NCI-H1930 (cell line): ENCODE measurements at regions not wholly inside any gene's neighbourhood (a gene's known extent, or its start where the extent isn't known, plus 50 kb on each side); places are given as distances from the start of the nearest gene placed in this dataset.

Experiments used
- DNase-seq, 2 experiments: peaks; one replicate each; lab custom pipeline; 2025; lab: John Stamatoyannopoulos, UW

DNA sequence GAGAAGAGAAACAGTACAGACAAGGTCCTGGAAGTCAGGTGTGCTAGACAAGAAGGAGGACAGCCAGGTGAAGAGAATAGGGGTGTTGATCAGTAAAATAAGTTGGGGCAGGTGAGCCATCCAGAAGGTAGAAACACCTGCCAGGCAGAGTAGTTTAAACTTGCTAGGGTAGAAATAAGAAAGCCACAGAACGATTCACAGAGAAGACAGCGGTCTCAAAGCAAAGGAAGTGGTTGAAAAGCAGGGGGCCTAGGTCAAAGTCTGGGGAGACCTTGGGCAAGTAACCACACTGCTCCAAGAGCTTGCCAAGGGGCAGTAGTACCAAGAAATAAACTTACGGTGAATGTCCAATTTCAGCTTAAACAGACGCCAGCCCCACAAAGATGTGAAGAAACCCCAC lies 116.6 kb upstream of the PROX1 start:
- no peak for DNase-seq

- no peak for DNase-seq
Measured at GRCh38 chr1:213874789-213875188, 113.0 kb upstream of the PROX1 start.

- DNase-seq: no peak
Measured at GRCh38 chr1:213876531-213876930, 111.2 kb upstream of the PROX1 start.

DNA sequence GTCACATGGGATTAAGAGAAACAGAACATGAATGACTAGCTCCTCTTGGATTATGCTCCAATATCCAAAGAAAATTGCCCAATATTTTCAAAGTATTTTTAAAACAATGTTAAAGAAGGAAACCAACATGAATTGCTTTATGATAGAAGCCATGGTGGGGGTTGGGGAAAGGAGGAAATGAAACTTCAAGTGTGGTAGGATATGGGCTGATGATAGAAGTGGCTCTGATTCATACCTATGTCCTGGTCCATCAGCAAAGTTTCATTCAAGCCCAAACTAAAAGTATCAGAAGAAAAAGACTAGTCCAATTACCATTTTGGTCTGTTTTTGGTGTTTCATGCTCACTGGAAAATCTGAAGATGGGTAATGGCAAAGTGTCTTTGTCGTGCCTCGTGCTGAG lies 104.2 kb upstream of the PROX1 start:
- DNase-seq: no peak

- no peak for DNase-seq
Measured at GRCh38 chr1:213884402-213884801, 103.4 kb upstream of the PROX1 start.

DNA sequence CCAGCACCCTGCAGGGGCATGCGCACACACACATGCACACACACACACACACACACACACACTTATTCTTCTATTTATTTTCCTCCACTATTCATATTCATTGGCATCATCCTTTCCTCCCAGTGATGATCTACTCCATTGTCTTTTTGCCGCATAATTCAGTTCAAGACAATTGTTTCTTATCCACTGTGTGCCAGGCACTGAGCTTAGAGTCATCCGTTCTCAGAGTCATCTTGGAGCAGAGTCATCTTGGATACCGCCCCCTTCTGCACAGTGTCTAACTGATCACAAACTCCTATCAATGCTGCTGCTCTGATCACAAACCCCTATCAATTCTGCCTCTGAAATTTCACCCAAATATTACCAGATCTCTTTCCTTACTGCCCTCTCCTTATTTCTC lies 102.8 kb upstream of the PROX1 start:
- DNase-seq: no peak

GRCh38 chr1:213887842-213888241 lies 99.9 kb upstream of the PROX1 start:
- DNase-seq: no peak

- DNase-seq: no peak
Measured at GRCh38 chr1:213891989-213892902, 95.5 kb upstream of the PROX1 start.

GRCh38 chr1:213898684-213899083 lies 89.1 kb upstream of the PROX1 start:
- DNase-seq: no peak

DNA sequence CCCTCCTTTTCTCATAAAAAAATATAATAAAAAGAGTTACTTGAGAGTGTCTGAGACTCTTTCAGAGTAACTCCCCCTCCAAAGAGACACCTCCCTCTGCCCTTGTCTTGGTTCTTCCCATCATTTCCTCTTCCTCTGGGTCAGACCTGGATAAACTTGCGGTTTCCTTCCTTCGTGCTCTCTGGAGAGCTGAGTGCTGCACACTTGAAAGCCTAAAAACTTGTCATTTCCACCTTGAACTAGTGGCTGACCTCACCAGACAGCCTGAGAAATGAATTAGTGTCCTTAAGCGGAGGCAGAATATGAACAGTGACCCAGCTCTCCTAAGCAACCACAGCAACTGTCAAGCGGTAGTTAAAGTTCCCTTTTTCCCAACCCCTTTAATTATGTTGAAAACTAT lies 88.4 kb upstream of the PROX1 start:
- no peak for DNase-seq

- DNase-seq: no peak
Measured at GRCh38 chr1:213905344-213905743, 82.4 kb upstream of the PROX1 start.

DNA sequence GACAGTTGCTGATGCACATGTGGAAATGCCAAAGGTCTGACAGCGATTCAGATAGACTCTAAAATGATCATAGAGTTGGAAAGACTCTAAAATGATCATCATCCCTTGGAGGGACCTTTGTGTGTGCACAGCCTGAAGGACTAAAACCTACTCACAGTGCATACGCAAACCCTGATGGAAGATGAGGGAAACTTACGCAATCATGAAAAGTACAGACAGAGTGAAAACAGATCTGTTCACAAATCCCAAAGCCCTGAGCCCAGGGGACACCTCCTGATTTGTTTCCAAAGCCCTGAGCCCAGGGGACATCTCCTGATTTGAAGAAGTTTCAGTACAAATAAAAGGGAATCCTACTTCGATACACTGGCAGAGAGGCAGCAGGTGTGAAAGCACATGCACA lies 79.3 kb upstream of the PROX1 start:
- DNase-seq: no peak

GRCh38 chr1:213914392-213914791 lies 73.4 kb upstream of the PROX1 start:
- no peak for DNase-seq

- no peak for DNase-seq
Measured at GRCh38 chr1:213921311-213921710, 66.5 kb upstream of the PROX1 start.

DNA sequence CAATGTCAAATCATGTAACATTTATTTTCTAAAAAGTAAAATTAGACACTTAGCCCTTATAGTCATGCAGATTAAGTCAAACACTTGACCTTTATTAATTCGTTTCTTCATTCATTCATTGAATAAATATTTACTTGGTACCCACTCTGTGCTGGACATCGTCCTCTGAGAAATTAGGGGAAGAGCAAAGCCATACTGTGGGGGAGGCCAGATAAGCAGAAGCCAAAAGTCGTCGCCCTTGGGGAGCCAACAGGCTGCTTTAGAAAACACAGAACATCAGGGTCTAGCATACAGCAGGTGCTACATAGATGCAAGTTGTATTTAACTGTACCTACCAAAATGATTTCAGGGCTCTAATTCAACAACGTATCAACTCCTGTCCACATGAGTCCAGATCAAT lies 66.1 kb upstream of the PROX1 start:
- DNase-seq: no peak

DNA sequence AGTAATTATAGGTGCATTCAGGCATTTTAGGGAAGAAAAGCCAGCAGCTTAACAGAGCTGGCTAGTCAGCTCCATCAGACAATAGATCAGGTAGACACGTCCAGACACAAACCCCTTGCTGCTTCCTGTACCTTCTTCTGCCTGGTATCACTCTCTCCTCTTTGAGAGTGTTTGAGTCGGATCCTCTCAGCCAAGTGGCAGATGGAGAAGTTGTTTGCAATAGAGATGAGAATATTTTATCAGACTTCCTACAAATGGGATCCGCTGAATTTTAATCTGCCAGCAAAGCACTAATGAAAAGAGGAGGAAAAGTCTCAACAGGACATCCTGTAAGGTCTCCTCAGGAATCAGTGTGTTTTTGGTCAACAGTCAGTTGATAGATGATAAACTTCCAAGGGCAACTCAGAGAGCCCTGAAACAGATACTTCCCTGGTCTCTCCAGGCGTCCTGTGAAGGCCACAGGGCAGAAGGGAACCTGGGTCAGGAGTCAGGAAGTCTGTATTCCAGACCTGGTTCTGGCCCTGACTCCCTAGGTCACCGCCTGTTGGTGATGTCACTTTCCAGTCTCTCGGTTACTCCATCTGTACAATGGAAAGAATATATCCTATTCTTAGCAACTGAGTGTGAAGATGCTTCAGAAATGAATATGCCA lies 62.1 kb upstream of the PROX1 start:
- no peak for DNase-seq

DNA sequence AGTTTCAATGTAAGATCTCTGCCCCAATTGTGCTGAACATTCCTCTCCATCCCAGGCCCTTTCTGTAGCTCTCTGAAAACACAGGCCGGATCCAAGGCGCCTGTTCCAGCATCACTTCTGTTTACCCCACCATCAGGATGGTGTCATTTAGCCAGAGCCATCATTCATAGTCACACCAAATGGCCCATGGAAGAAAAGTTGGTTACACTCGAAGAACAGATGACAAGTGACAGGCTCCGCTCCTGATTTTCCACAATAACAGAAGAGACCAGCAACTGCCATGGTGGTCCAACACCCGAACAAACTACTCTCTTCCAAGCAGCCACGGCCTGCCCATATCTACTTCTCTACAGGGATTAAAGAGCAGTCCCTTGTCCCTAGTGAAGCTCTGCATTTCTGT lies 59.9 kb upstream of the PROX1 start:
- no peak for DNase-seq

- DNase-seq: no peak
Measured at GRCh38 chr1:213929398-213929797, 58.4 kb upstream of the PROX1 start.

DNA sequence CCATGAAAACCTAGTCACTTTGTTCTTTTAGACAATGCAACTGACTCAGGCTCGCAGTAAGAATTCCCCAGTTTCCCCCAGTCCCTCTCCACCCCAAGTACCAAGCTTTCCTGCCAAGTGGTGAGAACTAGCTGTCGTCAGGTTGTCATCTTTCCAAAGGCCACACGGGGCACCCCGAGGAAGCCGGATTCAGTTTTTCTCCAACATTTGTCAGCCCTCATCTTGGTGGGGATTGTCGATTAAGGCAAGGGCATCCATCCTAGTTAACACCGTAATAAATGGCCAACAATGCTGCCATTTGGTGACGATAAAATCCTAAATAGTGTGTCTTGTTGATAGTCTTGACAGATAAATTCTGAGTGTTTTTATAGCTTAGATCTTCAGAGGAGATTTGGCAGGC lies 55.9 kb upstream of the PROX1 start:
- no peak for DNase-seq

GRCh38 chr1:213933336-213933735 lies 54.4 kb upstream of the PROX1 start:
- DNase-seq: no peak

DNA sequence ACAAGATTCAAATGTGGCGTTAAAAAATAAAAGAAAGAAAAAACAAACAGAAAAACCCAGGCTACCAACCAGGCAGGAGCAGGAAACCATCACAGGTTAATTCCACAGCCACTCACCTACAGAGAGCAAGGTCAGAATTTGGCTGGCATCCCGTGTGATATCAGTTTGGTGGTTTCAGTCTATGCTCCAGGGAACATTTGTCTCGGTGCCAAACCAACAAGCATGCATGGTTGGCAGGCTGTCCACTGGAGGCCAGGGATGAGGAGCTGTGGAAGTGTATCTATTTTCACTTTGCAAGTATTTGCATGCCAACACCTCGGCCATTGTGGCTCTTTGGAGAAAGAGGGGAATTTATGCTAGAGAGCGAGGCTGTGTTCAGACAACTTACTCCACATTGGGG lies 53.1 kb upstream of the PROX1 start:
- no peak for DNase-seq

DNA sequence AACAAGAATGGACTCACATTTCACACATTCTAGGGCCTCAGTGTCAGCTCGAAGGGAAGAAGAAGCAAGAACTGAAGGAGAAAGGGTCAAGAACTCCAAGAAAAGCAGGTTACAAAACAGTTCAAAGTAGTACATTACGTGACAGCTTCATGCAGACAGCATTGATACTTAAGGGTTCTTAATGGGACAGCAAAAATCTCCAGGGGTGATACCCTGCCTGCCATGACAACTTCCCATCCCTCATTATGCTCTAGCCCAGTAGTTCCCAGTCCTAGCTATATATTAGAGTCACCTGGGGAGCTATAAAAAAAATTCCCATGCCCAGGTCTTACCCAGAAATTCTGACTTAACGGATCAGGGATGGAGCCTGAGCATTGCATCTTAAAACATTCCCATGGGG lies 51.2 kb upstream of the PROX1 start:
- no peak for DNase-seq
